ENCODE measurements at regions not wholly inside any gene's neighbourhood (a gene's known extent, or its start where the extent isn't known, plus 50 kb on each side); places are given as distances from the start of the nearest gene placed in this dataset.

- TF ChIP-seq CTCF (IDR thresholded peaks at IDR 0.05), result no peak
- no peak for TF ChIP-seq POLR2A (IDR thresholded peaks at IDR 0.05)
These were observed 854.4 kb upstream of the SLC39A10 start for GRCh38 chr2:194802589-194802988.
